Esophagus muscularis mucosa (tissue), 4 donors: ENCODE measurements at regions not wholly inside any gene's neighbourhood (a gene's known extent, or its start where the extent isn't known, plus 50 kb on each side); places are given as distances from the start of the nearest gene placed in this dataset.

Experiments used
- DNase-seq: peaks from one replicate; pipeline ENCODE4 v3.0.0-alpha.2; 2017; ENCODE audit errors: extremely low spot score
- H3K27ac ChIP-seq, 4 donors: fragments of 200-600 bp; sonication (generic); replicated peaks in 1 of 4; 1 replicate in 3 of 4; 2 replicates in 1 of 4; pipeline ENCODE4 v1.5.1; 2016 to 2019; ENCODE audit warnings: mild to moderate bottlenecking in 1 of 4
- H3K27me3 ChIP-seq, 4 donors: fragments of 200-600 bp; sonication (generic); one replicate each; pipeline versions ENCODE4 v1.5.1 to v1.6.0; 2016 to 2019
- H3K36me3 ChIP-seq, 4 donors: fragments of 200-600 bp; sonication (generic); one replicate each; pipeline ENCODE4 v1.5.1; 2016 to 2019
- H3K4me1 ChIP-seq, 4 donors: fragments of 200-600 bp; sonication (generic); one replicate each; pipeline ENCODE4 v1.5.1; 2016 to 2019
- H3K4me3 ChIP-seq, 4 donors: fragments of 200-600 bp; sonication (generic); 1 replicate in 2 of 4; 2 replicates in 2 of 4; pipeline ENCODE4 v1.5.1; 2016 to 2019; ENCODE audit warnings: mild to moderate bottlenecking in 4 of 4, moderate library complexity in 1 of 4
- H3K9me3 ChIP-seq, 4 donors: fragments of 200-600 bp; sonication (generic); 1 replicate in 3 of 4; 2 replicates in 1 of 4; pipeline ENCODE4 v1.5.1; 2016 to 2019
- EP300 ChIP-seq: sonication (generic); formaldehyde crosslinking; IDR thresholded peaks from one replicate; pipeline ENCODE4 v1.6.1; 2017; ENCODE audit warnings: antibody characterized with exemption
- POLR2A ChIP-seq: fragments of 450-650 bp; IDR thresholded peaks from one replicate; pipeline ENCODE4 v1.6.1; 2017; ENCODE audit warnings: antibody characterized with exemption, moderate library complexity, mild to moderate bottlenecking, low read depth
- POLR2AphosphoS5 ChIP-seq, 2 donors: sonication (generic); formaldehyde crosslinking; IDR thresholded peaks; one replicate each; pipeline ENCODE4 v1.6.1; 2017; ENCODE audit warnings: antibody characterized with exemption in 2 of 2
- WGBS: methylation state at CpG from one replicate; pipeline ENCODE4 v1.1.5; 2018; 5-methylcytosine and 5-hydroxymethylcytosine counted together
- intact Hi-C: fragments of 100-400 bp; cut with DNase I; formaldehyde crosslinking; loops from one replicate; pipeline ENCODE4 v1.15.1; 2023
- TF ChIP-seq, protein P1 (sequence below), 3 experiments: fragments of 200-600 bp in 2 of 3; fragments of 450-650 bp in 1 of 3; sonication (generic) in 2 of 3; IDR thresholded peaks; one replicate each; pipeline ENCODE4 v1.5.1; 2017 to 2019; ENCODE audit warnings: antibody characterized with exemption in 3 of 3, mild to moderate bottlenecking in 2 of 3, moderate library complexity in 1 of 3

DNA sequence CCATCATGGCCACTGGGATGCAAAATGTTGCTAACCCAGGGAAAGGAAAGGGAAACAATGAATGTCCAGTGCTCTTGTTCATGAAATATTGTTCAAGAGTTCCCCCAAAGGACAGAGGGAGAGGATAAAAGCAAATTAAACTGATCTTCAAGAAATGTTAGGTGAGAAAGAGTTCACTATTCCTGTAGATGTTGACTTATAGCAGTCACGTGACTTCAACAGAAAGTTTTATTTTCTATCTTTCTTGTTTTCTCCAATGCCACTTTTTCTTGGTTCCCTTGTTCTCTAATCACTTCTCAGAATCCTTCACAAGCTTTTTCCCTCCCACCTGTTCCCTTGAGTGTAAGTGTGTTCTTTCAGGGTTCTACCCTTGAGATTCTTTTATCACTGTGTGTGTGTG, 245.3 kb downstream of the C12orf42 start:
- intact Hi-C loops, result no loop called here

More for the DNA sequence above, 245.3 kb downstream of the C12orf42 start:
- Histone ChIP-seq H3K4me1 (no peaks in the 10 kb centered on the region), H3K27ac (no peak overlapping the region), H3K36me3 (no peaks in the 10 kb centered on the region), H3K4me3 (no peak overlapping the region), H3K9me3 (peaks cover 0 to 3% (median 0%) of the 10 kb centered on the region in 4 donors), H3K27me3 (no peaks in the 10 kb centered on the region)
- no peak for TF ChIP-seq POLR2A
- TF ChIP-seq POLR2AphosphoS5 (IDR thresholded peaks at IDR 0.05), result no peak
- TF ChIP-seq EP300, result no peak
- TF ChIP-seq, protein P1, sequence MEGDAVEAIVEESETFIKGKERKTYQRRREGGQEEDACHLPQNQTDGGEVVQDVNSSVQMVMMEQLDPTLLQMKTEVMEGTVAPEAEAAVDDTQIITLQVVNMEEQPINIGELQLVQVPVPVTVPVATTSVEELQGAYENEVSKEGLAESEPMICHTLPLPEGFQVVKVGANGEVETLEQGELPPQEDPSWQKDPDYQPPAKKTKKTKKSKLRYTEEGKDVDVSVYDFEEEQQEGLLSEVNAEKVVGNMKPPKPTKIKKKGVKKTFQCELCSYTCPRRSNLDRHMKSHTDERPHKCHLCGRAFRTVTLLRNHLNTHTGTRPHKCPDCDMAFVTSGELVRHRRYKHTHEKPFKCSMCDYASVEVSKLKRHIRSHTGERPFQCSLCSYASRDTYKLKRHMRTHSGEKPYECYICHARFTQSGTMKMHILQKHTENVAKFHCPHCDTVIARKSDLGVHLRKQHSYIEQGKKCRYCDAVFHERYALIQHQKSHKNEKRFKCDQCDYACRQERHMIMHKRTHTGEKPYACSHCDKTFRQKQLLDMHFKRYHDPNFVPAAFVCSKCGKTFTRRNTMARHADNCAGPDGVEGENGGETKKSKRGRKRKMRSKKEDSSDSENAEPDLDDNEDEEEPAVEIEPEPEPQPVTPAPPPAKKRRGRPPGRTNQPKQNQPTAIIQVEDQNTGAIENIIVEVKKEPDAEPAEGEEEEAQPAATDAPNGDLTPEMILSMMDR (IDR thresholded peaks at IDR 0.05), result no peak
- 80% methylated on average over 1 of the region's 1 CpG for WGBS
- DNase-seq, result no peak
